ENCODE measurements at regions not wholly inside any gene's neighbourhood (a gene's known extent, or its start where the extent isn't known, plus 50 kb on each side); places are given as distances from the start of the nearest gene placed in this dataset.

DNA sequence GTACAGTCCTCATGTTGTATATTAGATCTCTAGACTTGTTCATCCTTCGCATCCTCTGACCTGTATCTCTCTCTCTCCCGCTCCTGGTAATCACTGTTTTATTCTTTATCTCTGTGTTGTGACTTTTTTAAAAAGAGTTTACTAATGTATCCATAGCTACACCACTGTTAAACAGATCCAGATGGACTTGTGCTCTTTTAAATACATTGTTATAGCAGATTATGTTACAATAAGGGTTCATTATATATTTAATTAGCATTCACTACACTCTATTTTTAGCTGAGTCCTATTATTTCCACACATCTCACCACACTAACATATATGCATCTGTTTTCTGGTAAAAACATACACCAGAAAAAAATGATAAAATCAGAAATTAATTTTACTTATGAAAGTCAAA lies 90.5 kb downstream of the RBM43 start:
- no peak for TF ChIP-seq POLR2AphosphoS5 (IDR thresholded peaks at IDR 0.05; ENCODE audit: low read depth)
- TF ChIP-seq, protein P1, sequence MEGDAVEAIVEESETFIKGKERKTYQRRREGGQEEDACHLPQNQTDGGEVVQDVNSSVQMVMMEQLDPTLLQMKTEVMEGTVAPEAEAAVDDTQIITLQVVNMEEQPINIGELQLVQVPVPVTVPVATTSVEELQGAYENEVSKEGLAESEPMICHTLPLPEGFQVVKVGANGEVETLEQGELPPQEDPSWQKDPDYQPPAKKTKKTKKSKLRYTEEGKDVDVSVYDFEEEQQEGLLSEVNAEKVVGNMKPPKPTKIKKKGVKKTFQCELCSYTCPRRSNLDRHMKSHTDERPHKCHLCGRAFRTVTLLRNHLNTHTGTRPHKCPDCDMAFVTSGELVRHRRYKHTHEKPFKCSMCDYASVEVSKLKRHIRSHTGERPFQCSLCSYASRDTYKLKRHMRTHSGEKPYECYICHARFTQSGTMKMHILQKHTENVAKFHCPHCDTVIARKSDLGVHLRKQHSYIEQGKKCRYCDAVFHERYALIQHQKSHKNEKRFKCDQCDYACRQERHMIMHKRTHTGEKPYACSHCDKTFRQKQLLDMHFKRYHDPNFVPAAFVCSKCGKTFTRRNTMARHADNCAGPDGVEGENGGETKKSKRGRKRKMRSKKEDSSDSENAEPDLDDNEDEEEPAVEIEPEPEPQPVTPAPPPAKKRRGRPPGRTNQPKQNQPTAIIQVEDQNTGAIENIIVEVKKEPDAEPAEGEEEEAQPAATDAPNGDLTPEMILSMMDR (conservative IDR thresholded peaks at IDR 0.05; ENCODE audit: low read depth in 2 of 2) = no peak
- TF ChIP-seq EZH2 (IDR thresholded peaks at IDR 0.05; ENCODE audit: low read depth, unreplicated experiment) = no peak
- TF ChIP-seq CREB1 (CRISPR knock-in tag; IDR thresholded peaks at IDR 0.05; ENCODE audit: low read depth) = no peak
- no peak for TF ChIP-seq JUNB (IDR thresholded peaks at IDR 0.05; ENCODE audit: unreplicated experiment)
- TF ChIP-seq EZH2phosphoT487 (IDR thresholded peaks at IDR 0.05; ENCODE audit: unreplicated experiment) = no peak
- no peak for TF ChIP-seq ZNF462 (CRISPR knock-in tag; IDR thresholded peaks at IDR 0.05)

Measured in GM23338 (cell line).